ENCODE measurements at regions not wholly inside any gene's neighbourhood (a gene's known extent, or its start where the extent isn't known, plus 50 kb on each side); places are given as distances from the start of the nearest gene placed in this dataset.

DNA sequence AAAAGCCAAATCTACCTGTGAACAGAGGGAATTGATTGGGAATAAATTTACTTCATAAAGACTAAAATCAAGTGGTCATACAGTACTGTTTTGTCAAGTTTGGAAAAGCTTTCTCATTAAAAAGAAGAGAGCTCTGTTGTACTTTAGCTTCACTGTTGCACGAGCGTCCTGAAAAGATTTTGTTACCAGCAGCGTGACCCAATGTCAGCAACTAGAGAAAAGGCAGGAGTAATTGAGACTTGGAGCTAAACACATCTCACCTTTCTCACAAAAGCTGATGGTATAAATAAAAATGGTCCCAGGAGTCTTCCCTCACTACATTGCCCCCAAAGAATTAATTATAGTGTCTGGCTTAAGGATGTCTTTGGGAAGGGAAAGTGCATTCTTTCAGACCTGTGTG, 613.7 kb downstream of the OLFM4 start:
- Histone ChIP-seq H3K9me3 (no peaks in the 10 kb centered on the region), H3K36me3 (no peaks in the 10 kb centered on the region), H3K4me1 (ENCODE audit: control insufficient read depth in 1 of 2, low read depth in 2 of 2) (no peaks in the 10 kb centered on the region), H3K27me3 (replicated peaks; ENCODE audit: insufficient read depth) (no peaks in the 10 kb centered on the region), H3K4me3 (no peak overlapping the region), H3K27ac (no peak overlapping the region)
- no peak for TF ChIP-seq CTCF (IDR thresholded peaks at IDR 0.05)
- ATAC-seq (ENCODE audit: insufficient number of reproducible peaks, low FRiP score, low read depth) (no peak), DNase-seq (ENCODE audit: low spot score) (no peak)

- DNase-seq (ENCODE audit: low spot score), result no peak
- no peak for TF ChIP-seq CTCF (IDR thresholded peaks at IDR 0.05)
Measured at GRCh38 chr13:53648673-53649072, 620.1 kb downstream of the OLFM4 start.

DNA sequence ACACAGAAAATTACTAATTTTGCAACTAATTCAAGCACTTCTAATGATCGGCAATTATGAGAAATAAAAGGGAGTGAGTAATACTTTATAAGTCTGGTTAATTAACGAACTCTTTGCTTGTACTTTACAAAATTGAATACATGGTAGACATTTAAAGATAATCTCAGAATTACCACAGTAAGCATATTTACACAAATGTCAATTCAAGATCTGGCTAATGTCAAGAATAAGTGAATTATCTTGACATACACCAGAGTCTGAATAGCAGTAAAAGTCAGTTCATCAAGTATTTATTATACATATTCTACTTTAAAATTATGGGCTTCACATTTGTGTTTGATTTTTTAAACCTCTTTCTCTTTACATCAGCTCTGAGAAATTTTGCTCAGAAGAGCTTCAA, 643.4 kb downstream of the OLFM4 start:
- Histone ChIP-seq H3K9me3 (no peaks in the 10 kb centered on the region), H3K27ac (no peak overlapping the region), H3K4me1 (ENCODE audit: control insufficient read depth in 1 of 2, low read depth in 2 of 2) (no peaks in the 10 kb centered on the region), H3K36me3 (no peaks in the 10 kb centered on the region), H3K4me3 (no peak overlapping the region), H3K27me3 (replicated peaks; ENCODE audit: insufficient read depth) (no peaks in the 10 kb centered on the region)
- TF ChIP-seq CTCF (IDR thresholded peaks at IDR 0.05), result no peak
- ATAC-seq (ENCODE audit: insufficient number of reproducible peaks, low FRiP score, low read depth) (no peak), DNase-seq (ENCODE audit: low spot score) (no peak)

More at GRCh38 chr13:53648673-53649072, 620.1 kb downstream of the OLFM4 start:
- no peak for ATAC-seq (ENCODE audit: insufficient number of reproducible peaks, low FRiP score, low read depth)
- no peaks in the 10 kb centered on the region for H3K27me3 ChIP-seq (replicated peaks; ENCODE audit: insufficient read depth)
- H3K4me3 ChIP-seq, result no peak overlapping the region
- H3K36me3 ChIP-seq, result no peaks in the 10 kb centered on the region
- H3K27ac ChIP-seq, result no peak overlapping the region
- no peaks in the 10 kb centered on the region for H3K9me3 ChIP-seq
- H3K4me1 ChIP-seq (ENCODE audit: control insufficient read depth in 1 of 2, low read depth in 2 of 2), result no peaks in the 10 kb centered on the region

- H3K27ac ChIP-seq, result no peak overlapping the region
- H3K36me3 ChIP-seq, result no peaks in the 10 kb centered on the region
- no peak overlapping the region for H3K4me3 ChIP-seq
- H3K27me3 ChIP-seq (replicated peaks; ENCODE audit: insufficient read depth), result no peaks in the 10 kb centered on the region
- DNase-seq (ENCODE audit: low spot score), result no peak
- no peaks in the 10 kb centered on the region for H3K4me1 ChIP-seq (ENCODE audit: control insufficient read depth in 1 of 2, low read depth in 2 of 2)
- no peak for TF ChIP-seq CTCF (IDR thresholded peaks at IDR 0.05)
- no peak for ATAC-seq (ENCODE audit: insufficient number of reproducible peaks, low FRiP score, low read depth)
- no peaks in the 10 kb centered on the region for H3K9me3 ChIP-seq
Measured at GRCh38 chr13:53683146-53683545, 654.5 kb downstream of the OLFM4 start.

- Histone ChIP-seq H3K27ac (no peak overlapping the region), H3K36me3 (no peaks in the 10 kb centered on the region), H3K4me1 (ENCODE audit: control insufficient read depth in 1 of 2, low read depth in 2 of 2) (no peaks in the 10 kb centered on the region), H3K9me3 (no peaks in the 10 kb centered on the region), H3K4me3 (no peak overlapping the region), H3K27me3 (replicated peaks; ENCODE audit: insufficient read depth) (no peaks in the 10 kb centered on the region)
- ATAC-seq (ENCODE audit: insufficient number of reproducible peaks, low FRiP score, low read depth) (no peak), DNase-seq (ENCODE audit: low spot score) (no peak)
- no peak for TF ChIP-seq CTCF (IDR thresholded peaks at IDR 0.05)
Measured at GRCh38 chr13:53683608-53684007, 655.0 kb downstream of the OLFM4 start.
